GM12872 (cell line): ENCODE measurements at regions not wholly inside any gene's neighbourhood (a gene's known extent, or its start where the extent isn't known, plus 50 kb on each side); places are given as distances from the start of the nearest gene placed in this dataset.

ENCODE experiments used
- CTCF ChIP-seq: IDR thresholded peaks from 3 replicates; pipeline ENCODE4 v1.5.1; 2011; ENCODE audit warnings: low read depth, mild to moderate bottlenecking, low read length, moderate library complexity; ENCODE audit not compliant: insufficient read depth

GRCh38 chr17:53449324-53449723 lies 373.4 kb upstream of the KIF2B start:
- TF ChIP-seq CTCF, result no peak

DNA sequence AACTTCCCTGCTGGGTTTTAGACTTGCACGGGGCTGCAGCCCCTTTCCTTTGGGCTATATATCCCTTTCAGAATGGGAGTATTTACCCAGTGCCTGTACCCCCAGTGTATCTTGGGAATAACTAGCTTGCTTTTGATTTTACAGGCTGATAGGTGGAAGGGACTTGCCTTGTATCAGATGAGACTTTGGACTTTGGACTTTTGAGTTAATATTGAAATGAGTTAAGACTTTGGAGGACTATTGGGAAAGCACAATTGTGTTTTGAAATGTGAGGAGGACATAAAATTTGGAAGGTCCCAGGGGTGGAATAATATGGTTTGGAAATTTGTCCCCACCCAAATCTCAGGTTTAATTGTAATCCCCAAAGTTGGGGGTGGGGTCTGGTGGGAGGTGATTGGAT lies 393.8 kb upstream of the KIF2B start:
- no peak for TF ChIP-seq CTCF

DNA sequence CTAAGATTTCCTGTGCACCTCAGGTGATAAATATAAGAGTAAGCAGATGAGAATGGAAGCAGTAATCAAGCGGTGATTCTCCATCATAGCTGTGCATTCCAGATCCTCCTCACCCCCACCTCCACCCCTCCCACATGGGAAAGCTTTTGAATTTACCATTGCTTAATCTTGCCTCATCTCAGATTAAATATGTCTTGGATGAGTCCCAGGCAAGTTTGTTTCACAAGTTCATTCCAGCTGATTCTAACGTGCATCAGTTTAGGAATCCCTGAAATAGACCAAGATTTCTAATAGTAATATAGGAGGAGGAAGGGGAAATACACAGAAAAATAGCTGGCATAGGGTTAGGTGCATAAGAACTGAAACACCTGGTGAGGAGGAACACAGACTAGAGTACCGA lies 396.2 kb upstream of the KIF2B start:
- no peak for TF ChIP-seq CTCF

DNA sequence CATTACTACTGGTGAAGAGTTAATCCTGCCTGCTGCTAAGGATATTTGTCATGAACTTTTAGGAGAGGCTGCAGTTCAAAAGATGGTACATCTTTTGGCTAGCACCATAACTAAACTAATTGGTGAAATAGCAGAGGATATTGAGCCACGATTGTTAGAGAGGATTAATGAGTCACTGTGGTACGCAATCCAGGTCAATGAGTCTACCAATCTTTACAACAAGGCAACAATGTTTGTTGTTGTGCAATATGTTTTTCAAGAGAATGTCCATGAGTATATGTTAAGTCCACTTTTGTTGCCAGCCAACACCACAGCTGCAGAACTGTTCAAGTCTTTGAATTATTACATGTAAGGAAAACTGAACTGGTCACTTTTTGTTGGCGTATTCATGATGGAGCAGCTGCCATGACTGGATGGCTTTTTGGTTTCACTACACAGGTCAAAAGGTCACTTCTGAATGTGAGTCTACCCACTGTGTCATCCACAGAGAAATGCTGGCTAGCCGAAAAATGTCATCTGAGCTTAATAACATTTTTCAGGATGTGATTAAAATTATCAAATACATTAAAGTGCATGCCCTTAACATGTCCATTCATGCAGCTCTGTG lies 402.6 kb upstream of the KIF2B start:
- TF ChIP-seq CTCF, result no peak

DNA sequence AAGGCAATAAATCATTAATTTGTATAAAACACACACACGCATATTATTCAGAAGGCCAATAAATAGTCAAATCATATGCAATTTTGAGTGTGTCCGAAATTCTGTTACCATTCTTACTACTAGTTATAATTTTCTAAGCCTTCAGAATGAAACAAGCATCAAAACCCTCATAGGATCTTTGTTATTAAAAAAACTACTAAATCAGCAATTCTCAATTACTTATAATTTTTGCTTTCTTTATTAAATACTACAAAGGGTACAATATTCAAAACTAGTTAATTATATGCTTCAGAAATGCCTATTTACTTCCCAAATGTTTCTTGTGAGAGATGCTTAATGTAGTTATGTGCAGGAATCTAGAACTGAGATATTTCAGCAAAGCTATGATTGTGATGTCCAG lies 413.1 kb upstream of the KIF2B start:
- TF ChIP-seq CTCF, result no peak

DNA sequence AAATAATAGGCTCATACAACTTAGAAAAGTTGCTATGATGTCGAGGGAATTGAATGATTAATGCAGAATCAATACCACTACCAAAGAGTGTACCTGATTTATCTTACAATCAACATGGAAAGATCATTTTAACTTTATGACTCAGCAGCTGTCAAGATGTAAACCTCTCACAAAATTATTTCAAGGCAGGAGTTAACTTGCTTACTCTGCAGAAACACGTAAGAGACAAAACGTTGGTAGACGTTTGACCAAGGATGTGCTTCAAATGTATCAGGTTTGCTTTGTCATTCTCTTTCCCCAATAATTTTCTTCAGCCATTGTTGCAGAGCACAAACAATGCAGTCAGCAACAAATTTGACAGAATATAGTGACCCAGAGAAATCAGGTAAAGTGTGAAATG lies 415.8 kb upstream of the KIF2B start:
- TF ChIP-seq CTCF, result no peak

- no peak for TF ChIP-seq CTCF
These were observed 431.5 kb upstream of the KIF2B start for GRCh38 chr17:53391197-53391596.
